NCI-H2196 (cell line): ENCODE measurements at regions not wholly inside any gene's neighbourhood (a gene's known extent, or its start where the extent isn't known, plus 50 kb on each side); places are given as distances from the start of the nearest gene placed in this dataset.

Experiments
- DNase-seq: peaks from one replicate; lab custom pipeline; 2025; ENCODE audit not compliant: unreplicated experiment; lab: John Stamatoyannopoulos, UW

- DNase-seq: no peak
Observed at GRCh38 chr11:112460141-112460540, 199.5 kb upstream of the PLET1 start.

GRCh38 chr11:112464949-112465348, 204.3 kb upstream of the PLET1 start:
- no peak for DNase-seq

GRCh38 chr11:112465433-112466024, 204.9 kb upstream of the PLET1 start:
- DNase-seq: no peak

- DNase-seq: no peak
Observed at GRCh38 chr11:112467721-112468120, 207.1 kb upstream of the PLET1 start.

- DNase-seq: no peak
Observed at GRCh38 chr11:112469376-112469775, 208.7 kb upstream of the PLET1 start.

- DNase-seq: no peak
Observed at GRCh38 chr11:112470355-112470754, 209.7 kb upstream of the PLET1 start.

- no peak for DNase-seq
Observed at GRCh38 chr11:112471731-112472130, 211.1 kb upstream of the PLET1 start.

GRCh38 chr11:112477152-112477551, 216.5 kb upstream of the PLET1 start:
- no peak for DNase-seq

GRCh38 chr11:112477581-112478317, 217.1 kb upstream of the PLET1 start:
- no peak for DNase-seq

GRCh38 chr11:112478806-112479205, 218.1 kb upstream of the PLET1 start:
- no peak for DNase-seq

GRCh38 chr11:112481431-112481830, 220.8 kb upstream of the PLET1 start:
- DNase-seq: no peak

GRCh38 chr11:112481893-112482292, 221.2 kb upstream of the PLET1 start:
- DNase-seq: peak; percentile 16

- DNase-seq: no peak
Observed at GRCh38 chr11:112485280-112485679, 224.6 kb upstream of the PLET1 start.

- DNase-seq: no peak
Observed at GRCh38 chr11:112497826-112498225, 237.2 kb upstream of the PLET1 start.

GRCh38 chr11:112498701-112499100, 238.0 kb upstream of the PLET1 start:
- no peak for DNase-seq

GRCh38 chr11:112499153-112499880, 238.7 kb upstream of the PLET1 start:
- no peak for DNase-seq

- no peak for DNase-seq
Observed at GRCh38 chr11:112499881-112500204, 239.2 kb upstream of the PLET1 start.

GRCh38 chr11:112503410-112503809, 242.8 kb upstream of the PLET1 start:
- no peak for DNase-seq

GRCh38 chr11:112504056-112504455, 243.4 kb upstream of the PLET1 start:
- no peak for DNase-seq

GRCh38 chr11:112506852-112507251, 246.2 kb upstream of the PLET1 start:
- DNase-seq: no peak

GRCh38 chr11:112507281-112507680, 246.6 kb upstream of the PLET1 start:
- DNase-seq: no peak

GRCh38 chr11:112508750-112509149, 248.1 kb upstream of the PLET1 start:
- DNase-seq: no peak
